Spleen (tissue), 7 donors: ENCODE measurements at regions not wholly inside any gene's neighbourhood (a gene's known extent, or its start where the extent isn't known, plus 50 kb on each side); places are given as distances from the start of the nearest gene placed in this dataset.

ENCODE experiments used
- CTCF ChIP-seq, 11 experiments: fragments of 200-600 bp in 7 of 11; fragments of 450-650 bp in 4 of 11; sonication (generic) in 4 of 11; IDR thresholded peaks in 8 of 11; conservative IDR thresholded peaks in 3 of 11; 1 replicate in 7 of 11; 2 replicates in 4 of 11; pipeline versions ENCODE4 v1.4.0 to v1.8.0; 2016 to 2021; ENCODE audit warnings: antibody characterized with exemption in 11 of 11, inconsistent platforms in 4 of 11, mild to moderate bottlenecking in 1 of 11
- POLR2A ChIP-seq, 3 donors: fragments of 450-650 bp; IDR thresholded peaks; one replicate each; pipeline ENCODE4 v1.5.1; 2017; ENCODE audit warnings: antibody characterized with exemption in 3 of 3, mild to moderate bottlenecking in 1 of 3
- POLR2AphosphoS5 ChIP-seq, 3 donors: sonication (generic); formaldehyde crosslinking; IDR thresholded peaks; one replicate each; pipeline ENCODE4 v1.5.1; 2017; ENCODE audit warnings: antibody characterized with exemption in 3 of 3
- donor health status: DM: no; HTN: no; CAD: no; lungs with moderate emphysema.
- donor health status: DM: no; HTN: no; CAD: no.
- donor health status: DM: no; HTN: no; CAD: no.

DNA sequence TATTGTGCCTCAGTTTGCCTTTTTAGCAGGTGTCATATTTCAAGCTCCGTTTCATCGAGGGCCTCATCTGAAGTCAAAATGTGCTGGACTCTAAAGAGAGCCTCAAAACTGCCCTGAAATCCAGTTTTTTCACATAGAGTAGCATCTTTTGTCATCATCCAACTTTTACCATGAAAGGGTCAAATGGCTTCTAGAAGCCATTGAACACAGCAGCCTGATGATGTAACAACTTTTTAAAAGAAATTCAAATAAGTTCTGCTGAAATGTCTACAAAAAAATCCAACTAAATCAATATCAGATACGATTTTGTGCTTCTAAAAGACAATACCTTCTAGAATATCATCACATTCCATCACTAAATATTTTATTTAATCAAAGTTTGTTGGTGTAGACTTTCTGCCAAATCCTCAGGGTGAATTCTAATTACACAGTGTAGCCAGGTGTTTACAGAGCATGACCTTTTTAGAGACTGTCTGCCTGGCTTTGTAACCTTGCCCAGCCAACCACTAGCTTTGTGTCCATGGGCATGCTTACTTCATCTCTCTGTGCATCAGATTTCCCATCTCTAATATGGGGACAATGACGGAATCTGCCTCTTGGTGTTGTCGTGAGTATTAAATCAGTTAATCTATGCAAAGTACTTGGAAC lies 505.0 kb downstream of the EBF1 start:
- TF ChIP-seq CTCF (IDR thresholded peaks at IDR 0.05 in 8 of 11, conservative IDR thresholded peaks at IDR 0.05 in 3 of 11) (no peak), POLR2A (IDR thresholded peaks at IDR 0.05) (no peak), POLR2AphosphoS5 (IDR thresholded peaks at IDR 0.05) (no peak)
